Adrenal gland (tissue), 5 donors: ENCODE measurements at regions not wholly inside any gene's neighbourhood (a gene's known extent, or its start where the extent isn't known, plus 50 kb on each side); places are given as distances from the start of the nearest gene placed in this dataset.

Experiments
- POLR2A ChIP-seq, 2 donors: fragments of 450-650 bp; IDR thresholded peaks; one replicate each; pipeline ENCODE4 v1.6.1; 2017; ENCODE audit warnings: antibody characterized with exemption in 2 of 2, mild to moderate bottlenecking in 2 of 2, moderate library complexity in 1 of 2
- TF ChIP-seq, protein P1 (sequence below), 6 experiments: fragments of 450-650 bp in 4 of 6; fragments of 200-600 bp in 2 of 6; sonication (generic) in 1 of 6; IDR thresholded peaks; 1 replicate in 5 of 6; 2 replicates in 1 of 6; pipeline versions ENCODE4 v1.5.1 to v1.8.0; 2016 to 2021; ENCODE audit warnings: antibody characterized with exemption in 6 of 6, mild to moderate bottlenecking in 2 of 6, moderate library complexity in 1 of 6
- donor health status: DM: no; HTN: no; CAD: no.

DNA sequence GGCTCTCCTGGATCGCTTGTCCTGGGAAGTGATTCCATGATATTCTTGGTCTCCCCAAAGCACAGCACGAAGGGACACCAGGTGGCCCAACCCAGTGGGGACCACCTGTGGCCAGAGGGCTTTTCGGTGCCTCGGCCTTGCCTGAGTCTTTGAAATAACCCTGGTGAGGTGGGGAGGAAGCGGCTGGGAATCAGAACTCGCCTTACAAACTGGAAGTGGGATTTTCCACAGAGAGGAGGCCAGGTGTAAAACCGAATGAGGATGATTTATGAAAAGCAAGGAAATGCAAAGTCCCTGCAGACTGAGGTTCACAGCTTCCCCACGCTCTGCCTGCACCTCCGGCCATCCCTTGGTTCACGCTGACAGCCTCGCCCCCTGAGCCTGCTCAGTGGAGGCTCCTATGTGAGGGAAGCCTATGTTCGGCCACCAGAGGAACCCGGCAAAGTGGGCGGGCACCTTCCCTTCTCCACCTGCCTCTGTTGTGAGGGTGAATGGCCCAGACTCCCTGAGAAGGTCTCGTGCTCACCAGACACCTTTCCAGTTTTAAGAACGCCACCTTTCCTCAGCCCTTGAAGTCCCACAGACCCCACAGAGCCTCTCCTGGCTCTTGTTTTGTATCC is 133.8 kb upstream of the CST7 start:
- no peak for TF ChIP-seq POLR2A (IDR thresholded peaks at IDR 0.05)
- TF ChIP-seq, protein P1, sequence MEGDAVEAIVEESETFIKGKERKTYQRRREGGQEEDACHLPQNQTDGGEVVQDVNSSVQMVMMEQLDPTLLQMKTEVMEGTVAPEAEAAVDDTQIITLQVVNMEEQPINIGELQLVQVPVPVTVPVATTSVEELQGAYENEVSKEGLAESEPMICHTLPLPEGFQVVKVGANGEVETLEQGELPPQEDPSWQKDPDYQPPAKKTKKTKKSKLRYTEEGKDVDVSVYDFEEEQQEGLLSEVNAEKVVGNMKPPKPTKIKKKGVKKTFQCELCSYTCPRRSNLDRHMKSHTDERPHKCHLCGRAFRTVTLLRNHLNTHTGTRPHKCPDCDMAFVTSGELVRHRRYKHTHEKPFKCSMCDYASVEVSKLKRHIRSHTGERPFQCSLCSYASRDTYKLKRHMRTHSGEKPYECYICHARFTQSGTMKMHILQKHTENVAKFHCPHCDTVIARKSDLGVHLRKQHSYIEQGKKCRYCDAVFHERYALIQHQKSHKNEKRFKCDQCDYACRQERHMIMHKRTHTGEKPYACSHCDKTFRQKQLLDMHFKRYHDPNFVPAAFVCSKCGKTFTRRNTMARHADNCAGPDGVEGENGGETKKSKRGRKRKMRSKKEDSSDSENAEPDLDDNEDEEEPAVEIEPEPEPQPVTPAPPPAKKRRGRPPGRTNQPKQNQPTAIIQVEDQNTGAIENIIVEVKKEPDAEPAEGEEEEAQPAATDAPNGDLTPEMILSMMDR (IDR thresholded peaks at IDR 0.05), result no peak
